Liver (tissue), 8 donors: ENCODE measurements at regions not wholly inside any gene's neighbourhood (a gene's known extent, or its start where the extent isn't known, plus 50 kb on each side); places are given as distances from the start of the nearest gene placed in this dataset.

ENCODE experiments used
- DNase-seq: peaks from one replicate; pipeline ENCODE4 v3.0.0-alpha.2; 2017; ENCODE audit warnings: low spot score
- H3K27ac ChIP-seq, 2 donors: one replicate each; pipeline ENCODE4 v1.7.0; 2013; ENCODE audit warnings: inconsistent platforms in 2 of 2, low read length in 2 of 2, control low read depth in 1 of 2, low read depth in 1 of 2, mild to moderate bottlenecking in 1 of 2
- H3K27me3 ChIP-seq, 4 donors: one replicate each; pipeline versions ENCODE4 v1.6.1 to v1.7.0; 2013; ENCODE audit warnings: low read length in 3 of 4, inconsistent platforms in 1 of 4, mild to moderate bottlenecking in 1 of 4, moderate library complexity in 1 of 4; ENCODE audit not compliant: control insufficient read depth in 4 of 4, insufficient read depth in 4 of 4
- H3K36me3 ChIP-seq, 4 donors: one replicate each; pipeline versions ENCODE4 v1.6.1 to v1.7.0; 2013; ENCODE audit warnings: low read length in 3 of 4, mild to moderate bottlenecking in 3 of 4, low read depth in 1 of 4, moderate library complexity in 1 of 4; ENCODE audit not compliant: control insufficient read depth in 4 of 4, insufficient read depth in 3 of 4
- H3K4me1 ChIP-seq, 4 donors: one replicate each; pipeline versions ENCODE4 v1.6.1 to v1.7.0; 2013; ENCODE audit warnings: low read length in 3 of 4, mild to moderate bottlenecking in 3 of 4, moderate library complexity in 1 of 4; ENCODE audit not compliant: control insufficient read depth in 4 of 4, insufficient read depth in 4 of 4
- H3K4me3 ChIP-seq, 3 donors: one replicate each; pipeline versions ENCODE4 v1.6.1 to v1.7.0; 2013; ENCODE audit warnings: low read length in 3 of 3, control low read depth in 1 of 3, low read depth in 1 of 3, mild to moderate bottlenecking in 1 of 3
- H3K9ac ChIP-seq, 2 donors: one replicate each; pipeline ENCODE4 v1.7.0; 2013; ENCODE audit warnings: low read length in 2 of 2, mild to moderate bottlenecking in 2 of 2, moderate library complexity in 2 of 2, control low read depth in 1 of 2, low read depth in 1 of 2
- H3K9me3 ChIP-seq, 4 donors: one replicate each; pipeline versions ENCODE4 v1.6.1 to v1.7.0; 2013; ENCODE audit warnings: low read length in 3 of 4; ENCODE audit not compliant: control insufficient read depth in 4 of 4
- ATF3 ChIP-seq: IDR thresholded peaks from 2 replicates; pipeline ENCODE4 v1.6.1; 2016; ENCODE audit warnings: antibody characterized with exemption
- CTCF ChIP-seq: fragments of 150-350 bp; IDR thresholded peaks from 2 replicates; pipeline ENCODE4 v1.5.1; 2017; ENCODE audit warnings: improper control_type of control experiment, low read depth, low read length; ENCODE audit not compliant: missing input control
- GABPA ChIP-seq, 2 donors: IDR thresholded peaks in 1 of 2; conservative IDR thresholded peaks in 1 of 2; 2 replicates each; pipeline ENCODE4 v1.6.1; 2016; ENCODE audit warnings: antibody characterized with exemption in 2 of 2, mild to moderate bottlenecking in 1 of 2, moderate library complexity in 1 of 2
- HNF4A ChIP-seq, 2 donors: conservative IDR thresholded peaks; 2 replicates each; pipeline ENCODE4 v1.6.1; 2016; ENCODE audit warnings: antibody characterized with exemption in 2 of 2, mild to moderate bottlenecking in 2 of 2
- MAX ChIP-seq: IDR thresholded peaks from 2 replicates; pipeline ENCODE4 v1.6.1; 2016; ENCODE audit warnings: antibody characterized with exemption
- RAD21 ChIP-seq, 2 donors: IDR thresholded peaks; 2 replicates each; pipeline ENCODE4 v1.6.1; 2016; ENCODE audit warnings: antibody characterized with exemption in 2 of 2, mild to moderate bottlenecking in 2 of 2
- RXRA ChIP-seq, 2 donors: IDR thresholded peaks; 2 replicates each; pipeline ENCODE4 v1.6.1; 2017 to 2018; ENCODE audit warnings: antibody characterized with exemption in 2 of 2, mild to moderate bottlenecking in 1 of 2
- YY1 ChIP-seq: IDR thresholded peaks from 2 replicates; pipeline ENCODE4 v1.6.1; 2016; ENCODE audit warnings: antibody characterized with exemption, mild to moderate bottlenecking
- WGBS: extraction: QIAGEN DNeasy Blood & Tissue Kit; methylation state at CpG from one replicate; pipeline ENCODE4 v1.1.7; 2013; 5-methylcytosine and 5-hydroxymethylcytosine counted together
- donor health status: healthy.
- donor health status: healthy.
- donor health status: healthy.
- donor health status: healthy.
- donor health status: healthy.

- WGBS, result 40% methylated on average over 2 of the region's 2 CpGs
- no peak overlapping the region for H3K4me3 ChIP-seq
- H3K4me1 ChIP-seq, result no peaks in the 10 kb centered on the region
- no peak overlapping the region for H3K27ac ChIP-seq
- TF ChIP-seq YY1, result no peak
- peak in 1 of 2 donors; percentile 38 for TF ChIP-seq RAD21 (IDR thresholded peaks at IDR 0.05)
- no peaks in the 10 kb centered on the region for H3K9me3 ChIP-seq
- H3K27me3 ChIP-seq, result no peaks in the 10 kb centered on the region
- DNase-seq, result no peak
- no peak overlapping the region for H3K9ac ChIP-seq
- H3K36me3 ChIP-seq, result no peaks in the 10 kb centered on the region
Measured at GRCh38 chr10:88104223-88104622, 240.8 kb downstream of the PTEN start.

- H3K9me3 ChIP-seq, result no peaks in the 10 kb centered on the region
Measured at GRCh38 chr10:88106366-88106765, 242.9 kb downstream of the PTEN start.

GRCh38 chr10:88107296-88108097, 244.1 kb downstream of the PTEN start:
- Histone ChIP-seq H3K27ac (no peak overlapping the region), H3K9me3 (no peaks in the 10 kb centered on the region), H3K36me3 (no peaks in the 10 kb centered on the region), H3K9ac (no peak overlapping the region), H3K4me1 (no peaks in the 10 kb centered on the region), H3K27me3 (no peaks in the 10 kb centered on the region), H3K4me3 (no peak overlapping the region)
- no peak for DNase-seq
- no peak for TF ChIP-seq MAX
- TF ChIP-seq RXRA (IDR thresholded peaks at IDR 0.05), result no peak
- no peak for TF ChIP-seq ATF3
- no peak for TF ChIP-seq HNF4A (conservative IDR thresholded peaks at IDR 0.05)
- no peak for TF ChIP-seq CTCF
- 93% methylated on average over 4 of the region's 4 CpGs for WGBS

More at GRCh38 chr10:88106366-88106765, 242.9 kb downstream of the PTEN start:
- Histone ChIP-seq H3K36me3 (no peaks in the 10 kb centered on the region), H3K4me3 (no peak overlapping the region), H3K9ac (no peak overlapping the region), H3K27me3 (no peaks in the 10 kb centered on the region), H3K27ac (peak overlapping the region in 1 of 2 donors; percentile 47), H3K4me1 (no peaks in the 10 kb centered on the region)
- WGBS, result 86% methylated on average over 2 of the region's 2 CpGs
- DNase-seq, result no peak
- TF ChIP-seq RXRA (IDR thresholded peaks at IDR 0.05) (no peak), RAD21 (IDR thresholded peaks at IDR 0.05) (peak in 1 of 2 donors; percentile 14)

GRCh38 chr10:88108115-88108610, 244.7 kb downstream of the PTEN start:
- Histone ChIP-seq H3K27ac (no peak overlapping the region), H3K4me3 (no peak overlapping the region), H3K27me3 (no peaks in the 10 kb centered on the region), H3K9ac (no peak overlapping the region), H3K9me3 (no peaks in the 10 kb centered on the region), H3K4me1 (no peaks in the 10 kb centered on the region), H3K36me3 (no peaks in the 10 kb centered on the region)
- WGBS, result 80% methylated on average over 2 of the region's 2 CpGs
- DNase-seq, result no peak
- TF ChIP-seq YY1, result no peak
- TF ChIP-seq GABPA (IDR thresholded peaks at IDR 0.05 in 1 of 2, conservative IDR thresholded peaks at IDR 0.05 in 1 of 2), result no peak
- TF ChIP-seq RAD21 (IDR thresholded peaks at IDR 0.05), result peak in 1 of 2 donors; percentile 48
- TF ChIP-seq ATF3, result no peak
